ENCODE measurements at regions not wholly inside any gene's neighbourhood (a gene's known extent, or its start where the extent isn't known, plus 50 kb on each side); places are given as distances from the start of the nearest gene placed in this dataset.

DNA sequence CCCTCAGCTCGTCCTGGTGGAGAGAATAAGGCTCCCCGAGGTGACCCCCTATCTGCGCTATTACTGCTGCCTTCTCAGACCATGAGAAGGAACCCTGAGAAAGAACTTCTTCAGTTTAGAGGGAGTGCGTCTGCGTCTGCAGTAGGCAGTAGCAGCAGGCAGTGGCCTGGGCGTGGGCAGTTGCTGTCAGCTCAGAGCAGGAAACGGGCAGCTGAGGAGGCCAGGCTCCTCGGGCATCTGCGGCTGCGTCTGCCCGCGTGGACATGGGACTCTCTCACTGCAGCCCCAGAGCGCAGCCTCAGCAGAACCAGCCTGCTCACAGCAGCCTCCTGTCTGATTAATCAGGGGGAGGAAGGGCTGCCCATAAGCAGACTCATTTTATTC lies 49.8 kb upstream of the FCN1 start:
- no peak overlapping the region for H3K4me2 ChIP-seq (ENCODE audit: low read depth, low read length, poor library complexity, severe bottlenecking)
- no peaks in the 10 kb centered on the region for H3F3A ChIP-seq (ENCODE audit: insufficient read depth)
- no peaks in the 10 kb centered on the region for H3K36me3 ChIP-seq (ENCODE audit: low read length)
- no peak overlapping the region for H3K4me3 ChIP-seq (ENCODE audit: insufficient read depth, low read length, poor library complexity, severe bottlenecking)
- H3K9me2 ChIP-seq (replicated peaks; ENCODE audit: insufficient read depth, low read length) = no peaks in the 10 kb centered on the region
- H3K9ac ChIP-seq (ENCODE audit: low read length) = no peak overlapping the region
- no peak for TF ChIP-seq EZH2phosphoT487 (conservative IDR thresholded peaks at IDR 0.05; ENCODE audit: low read length)
- TF ChIP-seq, protein P1, sequence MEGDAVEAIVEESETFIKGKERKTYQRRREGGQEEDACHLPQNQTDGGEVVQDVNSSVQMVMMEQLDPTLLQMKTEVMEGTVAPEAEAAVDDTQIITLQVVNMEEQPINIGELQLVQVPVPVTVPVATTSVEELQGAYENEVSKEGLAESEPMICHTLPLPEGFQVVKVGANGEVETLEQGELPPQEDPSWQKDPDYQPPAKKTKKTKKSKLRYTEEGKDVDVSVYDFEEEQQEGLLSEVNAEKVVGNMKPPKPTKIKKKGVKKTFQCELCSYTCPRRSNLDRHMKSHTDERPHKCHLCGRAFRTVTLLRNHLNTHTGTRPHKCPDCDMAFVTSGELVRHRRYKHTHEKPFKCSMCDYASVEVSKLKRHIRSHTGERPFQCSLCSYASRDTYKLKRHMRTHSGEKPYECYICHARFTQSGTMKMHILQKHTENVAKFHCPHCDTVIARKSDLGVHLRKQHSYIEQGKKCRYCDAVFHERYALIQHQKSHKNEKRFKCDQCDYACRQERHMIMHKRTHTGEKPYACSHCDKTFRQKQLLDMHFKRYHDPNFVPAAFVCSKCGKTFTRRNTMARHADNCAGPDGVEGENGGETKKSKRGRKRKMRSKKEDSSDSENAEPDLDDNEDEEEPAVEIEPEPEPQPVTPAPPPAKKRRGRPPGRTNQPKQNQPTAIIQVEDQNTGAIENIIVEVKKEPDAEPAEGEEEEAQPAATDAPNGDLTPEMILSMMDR (IDR thresholded peaks at IDR 0.05; ENCODE audit: insufficient read depth, low read length, poor library complexity, severe bottlenecking) = no peak
- H3K27me3 ChIP-seq (ENCODE audit: low read length) = no peaks in the 10 kb centered on the region
- no peaks in the 10 kb centered on the region for H3K9me3 ChIP-seq (ENCODE audit: insufficient read depth, low read length)
- no peak overlapping the region for H3K27ac ChIP-seq (ENCODE audit: low read depth, low read length)
- H3K79me2 ChIP-seq (ENCODE audit: insufficient read depth, low read length) = no peaks in the 10 kb centered on the region
- H4K20me1 ChIP-seq (ENCODE audit: low read depth, low read length) = no peaks in the 10 kb centered on the region
- no peak overlapping the region for H2AFZ ChIP-seq (ENCODE audit: low read depth, low read length, severe bottlenecking)

- no peak overlapping the region for H3K4me2 ChIP-seq (ENCODE audit: low read depth, low read length, poor library complexity, severe bottlenecking)
- H3K9ac ChIP-seq (ENCODE audit: low read length) = no peak overlapping the region
- no peaks in the 10 kb centered on the region for H3K9me3 ChIP-seq (ENCODE audit: insufficient read depth, low read length)
- H3K36me3 ChIP-seq (ENCODE audit: low read length) = no peaks in the 10 kb centered on the region
- H3F3A ChIP-seq (ENCODE audit: insufficient read depth) = no peaks in the 10 kb centered on the region
- TF ChIP-seq, protein P1 (IDR thresholded peaks at IDR 0.05; ENCODE audit: insufficient read depth, low read length, poor library complexity, severe bottlenecking) = no peak
- no peak for TF ChIP-seq EZH2phosphoT487 (conservative IDR thresholded peaks at IDR 0.05; ENCODE audit: low read length)
- no peak overlapping the region for H3K4me3 ChIP-seq (ENCODE audit: insufficient read depth, low read length, poor library complexity, severe bottlenecking)
- H4K20me1 ChIP-seq (ENCODE audit: low read depth, low read length) = no peaks in the 10 kb centered on the region
- no peak overlapping the region for H3K27ac ChIP-seq (ENCODE audit: low read depth, low read length)
- H3K27me3 ChIP-seq (ENCODE audit: low read length) = no peaks in the 10 kb centered on the region
- H2AFZ ChIP-seq (ENCODE audit: low read depth, low read length, severe bottlenecking) = no peak overlapping the region
- H3K79me2 ChIP-seq (ENCODE audit: insufficient read depth, low read length) = no peaks in the 10 kb centered on the region
- no peaks in the 10 kb centered on the region for H3K9me2 ChIP-seq (replicated peaks; ENCODE audit: insufficient read depth, low read length)
Measured at GRCh38 chr9:134968011-134968822, 50.5 kb upstream of the FCN1 start.

DNA sequence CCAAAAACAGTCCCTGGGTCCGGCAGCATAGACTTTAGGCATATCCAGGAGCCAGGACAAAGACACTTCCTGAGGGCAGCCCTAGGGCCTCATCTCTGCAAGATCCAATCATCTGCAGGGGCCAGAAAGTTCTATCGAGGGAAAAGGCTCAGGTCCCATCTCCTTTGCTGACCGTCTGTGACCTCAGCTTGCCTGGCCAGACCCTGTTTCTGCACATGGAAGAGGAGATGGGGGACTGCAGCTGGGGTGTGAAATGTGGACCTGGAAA lies 51.0 kb upstream of the FCN1 start:
- H3K27ac ChIP-seq (ENCODE audit: low read depth, low read length) = no peak overlapping the region
- H3K9ac ChIP-seq (ENCODE audit: low read length) = no peak overlapping the region
- no peak for TF ChIP-seq EZH2phosphoT487 (conservative IDR thresholded peaks at IDR 0.05; ENCODE audit: low read length)
- TF ChIP-seq, protein P1 (IDR thresholded peaks at IDR 0.05; ENCODE audit: insufficient read depth, low read length, poor library complexity, severe bottlenecking) = no peak
- H3K9me3 ChIP-seq (ENCODE audit: insufficient read depth, low read length) = no peaks in the 10 kb centered on the region
- H3K9me2 ChIP-seq (replicated peaks; ENCODE audit: insufficient read depth, low read length) = no peaks in the 10 kb centered on the region
- no peak overlapping the region for H2AFZ ChIP-seq (ENCODE audit: low read depth, low read length, severe bottlenecking)
- no peaks in the 10 kb centered on the region for H3K79me2 ChIP-seq (ENCODE audit: insufficient read depth, low read length)
- no peak overlapping the region for H3K4me2 ChIP-seq (ENCODE audit: low read depth, low read length, poor library complexity, severe bottlenecking)
- H4K20me1 ChIP-seq (ENCODE audit: low read depth, low read length) = no peaks in the 10 kb centered on the region
- H3K27me3 ChIP-seq (ENCODE audit: low read length) = no peaks in the 10 kb centered on the region
- no peaks in the 10 kb centered on the region for H3K36me3 ChIP-seq (ENCODE audit: low read length)
- H3K4me3 ChIP-seq (ENCODE audit: insufficient read depth, low read length, poor library complexity, severe bottlenecking) = no peak overlapping the region
- no peaks in the 10 kb centered on the region for H3F3A ChIP-seq (ENCODE audit: insufficient read depth)

Measured in SU-DHL-6 (cell line).